ENCODE measurements at regions not wholly inside any gene's neighbourhood (a gene's known extent, or its start where the extent isn't known, plus 50 kb on each side); places are given as distances from the start of the nearest gene placed in this dataset.

GRCh38 chr13:81381560-81381959, 1040.6 kb upstream of the SPRY2 start:
- TF ChIP-seq, protein P1, sequence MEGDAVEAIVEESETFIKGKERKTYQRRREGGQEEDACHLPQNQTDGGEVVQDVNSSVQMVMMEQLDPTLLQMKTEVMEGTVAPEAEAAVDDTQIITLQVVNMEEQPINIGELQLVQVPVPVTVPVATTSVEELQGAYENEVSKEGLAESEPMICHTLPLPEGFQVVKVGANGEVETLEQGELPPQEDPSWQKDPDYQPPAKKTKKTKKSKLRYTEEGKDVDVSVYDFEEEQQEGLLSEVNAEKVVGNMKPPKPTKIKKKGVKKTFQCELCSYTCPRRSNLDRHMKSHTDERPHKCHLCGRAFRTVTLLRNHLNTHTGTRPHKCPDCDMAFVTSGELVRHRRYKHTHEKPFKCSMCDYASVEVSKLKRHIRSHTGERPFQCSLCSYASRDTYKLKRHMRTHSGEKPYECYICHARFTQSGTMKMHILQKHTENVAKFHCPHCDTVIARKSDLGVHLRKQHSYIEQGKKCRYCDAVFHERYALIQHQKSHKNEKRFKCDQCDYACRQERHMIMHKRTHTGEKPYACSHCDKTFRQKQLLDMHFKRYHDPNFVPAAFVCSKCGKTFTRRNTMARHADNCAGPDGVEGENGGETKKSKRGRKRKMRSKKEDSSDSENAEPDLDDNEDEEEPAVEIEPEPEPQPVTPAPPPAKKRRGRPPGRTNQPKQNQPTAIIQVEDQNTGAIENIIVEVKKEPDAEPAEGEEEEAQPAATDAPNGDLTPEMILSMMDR (IDR thresholded peaks at IDR 0.05; ENCODE audit: low read depth, low read length) = no peak
- TF ChIP-seq POLR2A (IDR thresholded peaks at IDR 0.05; ENCODE audit: extremely low read depth, insufficient read length) (no peak), MYC (IDR thresholded peaks at IDR 0.05; ENCODE audit: low read depth, low read length) (no peak)
